ENCODE measurements at regions not wholly inside any gene's neighbourhood (a gene's known extent, or its start where the extent isn't known, plus 50 kb on each side); places are given as distances from the start of the nearest gene placed in this dataset.
A peak's percentile ranks its signal among the peaks of the same experiment; 100 is the strongest.

DNA sequence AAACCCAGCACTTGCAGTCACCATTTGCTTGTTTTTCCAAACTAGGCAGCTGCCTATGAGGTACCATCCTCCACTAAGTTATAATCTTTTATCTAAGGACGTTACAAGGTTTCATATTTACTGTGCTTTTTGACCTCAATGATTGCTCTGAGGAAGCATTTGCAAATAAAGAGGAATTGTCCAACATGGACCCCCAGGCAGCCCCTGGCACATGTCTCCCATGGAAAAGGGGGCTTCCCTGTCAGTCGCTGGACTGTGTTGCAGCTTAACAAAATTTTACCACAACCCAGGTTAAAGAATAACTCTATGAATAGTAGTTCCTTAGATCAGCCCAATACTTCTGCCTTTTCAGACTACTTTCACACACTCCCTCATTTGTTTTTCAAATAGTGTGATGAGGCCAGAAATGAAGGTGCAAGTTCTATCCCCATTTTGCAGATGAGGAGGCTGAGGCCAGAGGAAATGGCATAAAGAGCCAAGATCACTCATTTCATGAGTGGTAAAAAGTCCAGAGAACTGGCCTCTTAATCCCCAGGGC lies 52.8 kb upstream of the ZPBP start:
- no peaks in the 10 kb centered on the region for H3K36me3 ChIP-seq (replicated peaks in 1 of 2; ENCODE audit: control extremely low read depth in 1 of 2, control insufficient read depth in 1 of 2, extremely low read depth in 1 of 2, insufficient read depth in 2 of 2, low read length in 1 of 2)
- H3K9me3 ChIP-seq (ENCODE audit: control extremely low read depth in 1 of 3, control insufficient read depth in 2 of 3, insufficient read depth in 1 of 3, low read length in 2 of 3): no peaks in the 10 kb centered on the region
- CTCF ChIA-PET: interaction anchor here (0.7 to 2.0 kb wide), 9 partner anchors 10 to 1015 kb away, joined by 3 to 9 read pairs (median 4); no protein-coding TSS in a partner anchor
- peak overlapping the region; percentile 34 for H2AFZ ChIP-seq (ENCODE audit: insufficient read depth, low read depth, low read length, poor library complexity, severe bottlenecking)
- intact Hi-C loops (cut with micrococcal nuclease): loop anchor here (5.0 kb wide), 1 partner anchor 161 kb away; no protein-coding TSS in a partner anchor
- Mint-ChIP-seq H3K27me3 (no peaks in the 10 kb centered on the region), H3K4me1 (peaks cover 82% of the 10 kb centered on the region), H3K9me3 (ENCODE audit: insufficient read depth) (no peaks in the 10 kb centered on the region), H3K27ac (peak overlapping the region; percentile 83), H3K4me3 (peak overlapping the region; percentile 59)
- H3K4me1 ChIP-seq (ENCODE audit: control insufficient read depth in 2 of 2, insufficient read depth in 2 of 2, low read length in 2 of 2): peaks cover 75 to 84% of the 10 kb centered on the region in 2 donors
- peak overlapping the region; percentile 54 for H3K4me2 ChIP-seq (replicated peaks; ENCODE audit: low read depth, low read length, poor library complexity, severe bottlenecking)
- POLR2A ChIA-PET: no interaction called here
- no peak for DNase-seq
- ATAC-seq (ENCODE audit: low read depth): no peak
- no peak for TF ChIP-seq EZH2 (IDR thresholded peaks at IDR 0.05; ENCODE audit: borderline replicate concordance, insufficient read depth, low read depth, low read length, poor library complexity, severe bottlenecking)
- TF ChIP-seq, protein P1, sequence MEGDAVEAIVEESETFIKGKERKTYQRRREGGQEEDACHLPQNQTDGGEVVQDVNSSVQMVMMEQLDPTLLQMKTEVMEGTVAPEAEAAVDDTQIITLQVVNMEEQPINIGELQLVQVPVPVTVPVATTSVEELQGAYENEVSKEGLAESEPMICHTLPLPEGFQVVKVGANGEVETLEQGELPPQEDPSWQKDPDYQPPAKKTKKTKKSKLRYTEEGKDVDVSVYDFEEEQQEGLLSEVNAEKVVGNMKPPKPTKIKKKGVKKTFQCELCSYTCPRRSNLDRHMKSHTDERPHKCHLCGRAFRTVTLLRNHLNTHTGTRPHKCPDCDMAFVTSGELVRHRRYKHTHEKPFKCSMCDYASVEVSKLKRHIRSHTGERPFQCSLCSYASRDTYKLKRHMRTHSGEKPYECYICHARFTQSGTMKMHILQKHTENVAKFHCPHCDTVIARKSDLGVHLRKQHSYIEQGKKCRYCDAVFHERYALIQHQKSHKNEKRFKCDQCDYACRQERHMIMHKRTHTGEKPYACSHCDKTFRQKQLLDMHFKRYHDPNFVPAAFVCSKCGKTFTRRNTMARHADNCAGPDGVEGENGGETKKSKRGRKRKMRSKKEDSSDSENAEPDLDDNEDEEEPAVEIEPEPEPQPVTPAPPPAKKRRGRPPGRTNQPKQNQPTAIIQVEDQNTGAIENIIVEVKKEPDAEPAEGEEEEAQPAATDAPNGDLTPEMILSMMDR (IDR thresholded peaks at IDR 0.05): no peak
- H3K9ac ChIP-seq (ENCODE audit: low read length): peak overlapping the region; percentile 46
- no peaks in the 10 kb centered on the region for H3K27me3 ChIP-seq (replicated peaks in 1 of 4; ENCODE audit: control extremely low read depth in 1 of 4, control insufficient read depth in 3 of 4, insufficient read depth in 4 of 4, low read length in 3 of 4)
- no CpG with 5 or more reads among the region's 2 CpGs for WGBS (ENCODE audit: insufficient coverage)
- peak overlapping the region in 1 of 5 experiments; percentile 12 for H3K4me3 ChIP-seq (ENCODE audit: control extremely low read depth in 1 of 5, extremely low read depth in 1 of 5, insufficient read depth in 1 of 5, low read depth in 2 of 5, low read length in 4 of 5)
- no peaks in the 10 kb centered on the region for H3K79me2 ChIP-seq (ENCODE audit: control insufficient read depth, insufficient read depth, low read length)
- peak overlapping the region; percentile 56 to 89 for H3K27ac ChIP-seq (ENCODE audit: low read length in 2 of 2)
- H4K20me1 ChIP-seq (ENCODE audit: control insufficient read depth, insufficient read depth, low read length, poor library complexity, severe bottlenecking): no peaks in the 10 kb centered on the region

DNA sequence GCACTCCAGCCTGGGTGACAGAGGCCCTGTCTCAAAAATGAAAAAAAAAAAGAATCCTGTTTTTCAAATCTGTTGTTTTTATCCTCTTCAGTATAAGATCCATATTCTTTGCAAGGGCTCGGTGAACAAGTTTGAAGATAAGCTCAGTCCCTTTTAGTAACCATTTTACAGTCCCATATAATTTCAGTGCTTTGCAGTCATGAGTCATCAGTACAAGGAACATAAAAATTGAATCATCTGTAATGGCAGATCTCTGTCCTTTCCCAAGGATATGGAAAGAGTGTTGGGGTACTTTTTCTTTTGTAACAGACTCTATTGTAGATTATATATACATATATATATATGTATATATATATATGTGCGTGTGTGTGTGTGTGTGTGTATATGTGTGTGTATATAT lies 52.2 kb upstream of the ZPBP start:
- no peak for DNase-seq
- peaks cover 75% of the 10 kb centered on the region for H3K4me1 Mint-ChIP-seq
- no CpG with 5 or more reads among the region's 2 CpGs for WGBS (ENCODE audit: insufficient coverage)
- ChIA-PET POLR2A (no interaction called here), CTCF (interaction anchor here (0.7 to 3.7 kb wide), 11 partner anchors 10 to 1016 kb away, joined by 3 to 38 read pairs (median 4); no protein-coding TSS in a partner anchor)
- peak overlapping the region; percentile 5 for H3K4me3 Mint-ChIP-seq
- H3K27me3 ChIP-seq (replicated peaks in 1 of 4; ENCODE audit: control extremely low read depth in 1 of 4, control insufficient read depth in 3 of 4, insufficient read depth in 4 of 4, low read length in 3 of 4): no peaks in the 10 kb centered on the region
- H3K36me3 ChIP-seq (replicated peaks in 1 of 2; ENCODE audit: control extremely low read depth in 1 of 2, control insufficient read depth in 1 of 2, extremely low read depth in 1 of 2, insufficient read depth in 2 of 2, low read length in 1 of 2): no peaks in the 10 kb centered on the region
- no peak overlapping the region for H3K4me2 ChIP-seq (replicated peaks; ENCODE audit: low read depth, low read length, poor library complexity, severe bottlenecking)
- no peak for TF ChIP-seq EZH2 (IDR thresholded peaks at IDR 0.05; ENCODE audit: borderline replicate concordance, insufficient read depth, low read depth, low read length, poor library complexity, severe bottlenecking)
- TF ChIP-seq, protein P1 (IDR thresholded peaks at IDR 0.05): no peak
- H3K9ac ChIP-seq (ENCODE audit: low read length): no peak overlapping the region
- no peaks in the 10 kb centered on the region for H4K20me1 ChIP-seq (ENCODE audit: control insufficient read depth, insufficient read depth, low read length, poor library complexity, severe bottlenecking)
- H3K27ac Mint-ChIP-seq: peak overlapping the region; percentile 65
- H3K4me1 ChIP-seq (ENCODE audit: control insufficient read depth in 2 of 2, insufficient read depth in 2 of 2, low read length in 2 of 2): peaks cover 69 to 77% of the 10 kb centered on the region in 2 donors
- no peak overlapping the region for H3K4me3 ChIP-seq (ENCODE audit: control extremely low read depth in 1 of 5, extremely low read depth in 1 of 5, insufficient read depth in 1 of 5, low read depth in 2 of 5, low read length in 4 of 5)
- intact Hi-C loops (cut with micrococcal nuclease): loop anchor here (5.0 kb wide), 1 partner anchor 162 kb away; no protein-coding TSS in a partner anchor
- H3K9me3 Mint-ChIP-seq (ENCODE audit: insufficient read depth): no peaks in the 10 kb centered on the region
- ATAC-seq (ENCODE audit: low read depth): no peak
- no peaks in the 10 kb centered on the region for H3K9me3 ChIP-seq (ENCODE audit: control extremely low read depth in 1 of 3, control insufficient read depth in 2 of 3, insufficient read depth in 1 of 3, low read length in 2 of 3)
- H2AFZ ChIP-seq (ENCODE audit: insufficient read depth, low read depth, low read length, poor library complexity, severe bottlenecking): no peak overlapping the region
- peak overlapping the region in 1 of 2 donors; percentile 21 for H3K27ac ChIP-seq (ENCODE audit: low read length in 2 of 2)
- no peaks in the 10 kb centered on the region for H3K79me2 ChIP-seq (ENCODE audit: control insufficient read depth, insufficient read depth, low read length)
- no peaks in the 10 kb centered on the region for H3K27me3 Mint-ChIP-seq

Measured in B cell (primary cell).